Cardiac fibroblast (primary cell): ENCODE measurements at regions not wholly inside any gene's neighbourhood (a gene's known extent, or its start where the extent isn't known, plus 50 kb on each side); places are given as distances from the start of the nearest gene placed in this dataset.

ENCODE experiments used
- DNase-seq, 2 donors: peaks; one replicate each; pipeline versions ENCODE4 v3.0.0 to v3.0.0-alpha.2; 2010; ENCODE audit warnings: low read depth in 2 of 2
- H3K4me3 ChIP-seq, 2 donors: replicated peaks in 1 of 2; 1 replicate in 1 of 2; 2 replicates in 1 of 2; pipeline ENCODE4 v1.5.1; 2011; ENCODE audit warnings: low read depth in 2 of 2, low read length in 2 of 2, mild to moderate bottlenecking in 2 of 2, moderate library complexity in 1 of 2
- CTCF ChIP-seq: IDR thresholded peaks from one replicate; pipeline ENCODE4 v1.5.1; 2011; ENCODE audit warnings: low read depth, mild to moderate bottlenecking, low read length, inconsistent platforms

- no peak for TF ChIP-seq CTCF
- no peak for DNase-seq
- no peak overlapping the region for H3K4me3 ChIP-seq
These were observed 485.8 kb downstream of the ZNF536 start for GRCh38 chr19:30857966-30858490.

GRCh38 chr19:30857388-30857787, 485.2 kb downstream of the ZNF536 start:
- no peak overlapping the region for H3K4me3 ChIP-seq
- DNase-seq, result no peak
- no peak for TF ChIP-seq CTCF

GRCh38 chr19:30856786-30857185, 484.6 kb downstream of the ZNF536 start:
- H3K4me3 ChIP-seq, result no peak overlapping the region
- no peak for TF ChIP-seq CTCF
- no peak for DNase-seq

- no peak overlapping the region for H3K4me3 ChIP-seq
- no peak for DNase-seq
- TF ChIP-seq CTCF, result no peak
These were observed 484.2 kb downstream of the ZNF536 start for GRCh38 chr19:30856376-30856775.

GRCh38 chr19:30855442-30855841, 483.3 kb downstream of the ZNF536 start:
- no peak overlapping the region for H3K4me3 ChIP-seq
- no peak for TF ChIP-seq CTCF
- no peak for DNase-seq

- TF ChIP-seq CTCF, result no peak
- no peak overlapping the region for H3K4me3 ChIP-seq
These were observed 482.5 kb downstream of the ZNF536 start for GRCh38 chr19:30854661-30855060.

GRCh38 chr19:30854207-30854606, 482.0 kb downstream of the ZNF536 start:
- no peak overlapping the region for H3K4me3 ChIP-seq
- DNase-seq, result no peak
- TF ChIP-seq CTCF, result no peak

More at GRCh38 chr19:30854661-30855060, 482.5 kb downstream of the ZNF536 start:
- DNase-seq, result no peak
